Lung (tissue), 11 donors: ENCODE measurements at regions not wholly inside any gene's neighbourhood (a gene's known extent, or its start where the extent isn't known, plus 50 kb on each side); places are given as distances from the start of the nearest gene placed in this dataset.
"Not testable (repeated sequence)": the region's sequence is repeated elsewhere in the genome, so short reads cannot be mapped to it uniquely, and the experiment has no call there.

ENCODE experiments used
- ATAC-seq: fragments of 200-7000 bp; cut with Tn5 transposase; one replicate; pipeline ENCODE4 v1.9.1; 2020; ENCODE audit warnings: moderate number of reproducible peaks; ENCODE audit not compliant: insufficient read depth, low FRiP score
- DNase-seq, 3 donors: peaks; one replicate each; pipeline ENCODE4 v3.0.0-alpha.2; 2013 to 2017
- H3K27ac ChIP-seq, 2 donors: one replicate each; pipeline ENCODE4 v1.5.1; 2013; ENCODE audit warnings: mild to moderate bottlenecking in 2 of 2, moderate library complexity in 2 of 2, control low read depth in 1 of 2, inconsistent platforms in 1 of 2, low read depth in 1 of 2, low read length in 1 of 2
- H3K27me3 ChIP-seq, 3 donors: one replicate each; pipeline ENCODE4 v1.5.1; 2013; ENCODE audit warnings: low read length in 2 of 3; ENCODE audit not compliant: control insufficient read depth in 3 of 3, insufficient read depth in 3 of 3
- H3K36me3 ChIP-seq, 4 donors: one replicate each; pipeline ENCODE4 v1.5.1; 2013; ENCODE audit warnings: low read length in 4 of 4, mild to moderate bottlenecking in 1 of 4, moderate library complexity in 1 of 4; ENCODE audit not compliant: control insufficient read depth in 4 of 4, insufficient read depth in 4 of 4
- H3K4me1 ChIP-seq, 5 donors: one replicate each; pipeline ENCODE4 v1.5.1; 2013; ENCODE audit warnings: low read length in 5 of 5, mild to moderate bottlenecking in 2 of 5, moderate library complexity in 1 of 5; ENCODE audit not compliant: control insufficient read depth in 5 of 5, insufficient read depth in 5 of 5
- H3K4me3 ChIP-seq: one replicate; pipeline ENCODE4 v1.5.1; 2013; ENCODE audit warnings: mild to moderate bottlenecking, control low read depth, moderate library complexity
- H3K9ac ChIP-seq, 2 donors: one replicate each; pipeline ENCODE4 v1.5.1; 2013; ENCODE audit warnings: low read length in 2 of 2, control low read depth in 1 of 2; ENCODE audit not compliant: insufficient read depth in 1 of 2
- H3K9me3 ChIP-seq, 4 donors: one replicate each; pipeline ENCODE4 v1.5.1; 2013; ENCODE audit warnings: low read length in 3 of 4, mild to moderate bottlenecking in 1 of 4, moderate library complexity in 1 of 4; ENCODE audit not compliant: control insufficient read depth in 4 of 4, insufficient read depth in 3 of 4
- WGBS, 2 donors: extraction: QIAGEN DNeasy Blood & Tissue Kit; methylation state at CpG; one replicate each; pipeline ENCODE4 v1.1.7; 2013; 5-methylcytosine and 5-hydroxymethylcytosine counted together
- TF ChIP-seq, protein P1 (sequence below): IDR thresholded peaks from 2 replicates; pipeline ENCODE4 v1.5.1; 2012; ENCODE audit warnings: mild to moderate bottlenecking; ENCODE audit errors: control extremely low read depth, extremely low read depth
- donor health status: control.
- donor health status: control.
- donor health status: Bipolar disorder and iron deficiency.
- donor health status: healthy.
- donor health status: DM: yes; HTN: yes; CAD: no.

- Histone ChIP-seq H3K9ac (no peak overlapping the region), H3K9me3 (peaks cover 0 to 4% (median under 1%) of the 10 kb centered on the region in 4 donors), H3K4me1 (no peaks in the 10 kb centered on the region), H3K36me3 (no peaks in the 10 kb centered on the region), H3K27me3 (no peaks in the 10 kb centered on the region), H3K27ac (no peak overlapping the region), H3K4me3 (no peak overlapping the region)
- DNase-seq, result no peak
- TF ChIP-seq, protein P1, sequence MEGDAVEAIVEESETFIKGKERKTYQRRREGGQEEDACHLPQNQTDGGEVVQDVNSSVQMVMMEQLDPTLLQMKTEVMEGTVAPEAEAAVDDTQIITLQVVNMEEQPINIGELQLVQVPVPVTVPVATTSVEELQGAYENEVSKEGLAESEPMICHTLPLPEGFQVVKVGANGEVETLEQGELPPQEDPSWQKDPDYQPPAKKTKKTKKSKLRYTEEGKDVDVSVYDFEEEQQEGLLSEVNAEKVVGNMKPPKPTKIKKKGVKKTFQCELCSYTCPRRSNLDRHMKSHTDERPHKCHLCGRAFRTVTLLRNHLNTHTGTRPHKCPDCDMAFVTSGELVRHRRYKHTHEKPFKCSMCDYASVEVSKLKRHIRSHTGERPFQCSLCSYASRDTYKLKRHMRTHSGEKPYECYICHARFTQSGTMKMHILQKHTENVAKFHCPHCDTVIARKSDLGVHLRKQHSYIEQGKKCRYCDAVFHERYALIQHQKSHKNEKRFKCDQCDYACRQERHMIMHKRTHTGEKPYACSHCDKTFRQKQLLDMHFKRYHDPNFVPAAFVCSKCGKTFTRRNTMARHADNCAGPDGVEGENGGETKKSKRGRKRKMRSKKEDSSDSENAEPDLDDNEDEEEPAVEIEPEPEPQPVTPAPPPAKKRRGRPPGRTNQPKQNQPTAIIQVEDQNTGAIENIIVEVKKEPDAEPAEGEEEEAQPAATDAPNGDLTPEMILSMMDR, result no peak
- ATAC-seq, result no peak
- 55 to 84% methylated on average over 5 of the region's 5 CpGs for WGBS, 2 donors
These were observed 738.8 kb upstream of the SGO1 start for GRCh38 chr3:20924646-20925385.

DNA sequence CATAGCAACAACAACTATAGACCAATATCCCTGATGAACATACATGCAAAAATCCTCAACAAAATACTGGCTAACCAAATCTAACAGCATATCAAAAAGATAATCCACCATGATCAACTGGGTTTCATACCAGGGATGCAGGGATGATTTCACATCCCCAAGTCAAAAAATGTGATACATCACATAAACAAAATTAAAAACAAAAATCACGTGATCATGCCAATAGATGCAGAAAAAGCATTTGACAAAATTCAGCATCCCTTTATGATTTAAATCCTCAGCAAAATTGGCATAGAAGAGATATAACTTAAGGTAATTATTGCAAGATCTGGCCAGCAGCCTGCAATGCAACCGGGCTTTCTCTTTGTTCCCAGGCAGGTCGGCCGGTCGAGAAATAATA lies 735.1 kb upstream of the SGO1 start:
- not testable (repeated sequence) for H3K9me3 ChIP-seq, DNase-seq, ATAC-seq, H3K4me1 ChIP-seq, H3K27ac ChIP-seq, H3K27me3 ChIP-seq, H3K36me3 ChIP-seq, H3K9ac ChIP-seq, H3K4me3 ChIP-seq
- WGBS, 2 donors, result 93 to 94% methylated on average over 5 of the region's 5 CpGs

GRCh38 chr3:20916951-20917606 lies 731.1 kb upstream of the SGO1 start:
- Histone ChIP-seq H3K4me1 (no peaks in the 10 kb centered on the region), H3K4me3 (no peak overlapping the region), H3K27ac (no peak overlapping the region), H3K27me3 (no peaks in the 10 kb centered on the region), H3K9me3 (peaks cover 0 to 8% (median 3%) of the 10 kb centered on the region in 4 donors), H3K36me3 (no peaks in the 10 kb centered on the region), H3K9ac (no peak overlapping the region)
- ATAC-seq, result no peak
- TF ChIP-seq, protein P1, result no peak
- WGBS, 2 donors, result 74 to 76% methylated on average over 6 of the region's 6 CpGs
- DNase-seq, result no peak

DNA sequence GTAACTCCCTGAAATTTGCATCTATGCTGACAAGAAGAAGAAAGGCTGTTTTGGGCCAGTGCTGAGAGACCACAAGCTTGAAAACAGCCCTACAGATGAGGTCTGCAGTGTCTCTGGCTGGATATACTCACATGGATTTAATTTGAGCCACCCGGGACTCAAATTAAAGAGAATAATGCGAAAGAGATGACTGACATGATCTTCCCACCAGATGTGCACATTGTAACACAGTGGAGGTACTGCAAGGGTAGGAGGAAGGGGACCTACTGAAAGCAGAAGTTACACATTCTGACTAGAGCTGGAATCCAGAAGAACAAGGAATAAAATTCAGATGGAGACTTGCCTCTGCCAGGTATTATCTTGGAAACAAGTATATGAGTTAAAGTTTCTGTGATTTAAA lies 728.3 kb upstream of the SGO1 start:
- DNase-seq, result no peak
- Histone ChIP-seq H3K9me3 (peaks cover 0 to 8% (median 0%) of the 10 kb centered on the region in 4 donors), H3K27me3 (no peaks in the 10 kb centered on the region), H3K4me3 (no peak overlapping the region), H3K9ac (no peak overlapping the region), H3K27ac (no peak overlapping the region), H3K36me3 (no peaks in the 10 kb centered on the region), H3K4me1 (no peaks in the 10 kb centered on the region)
- TF ChIP-seq, protein P1, result no peak
- WGBS, 2 donors, result 83 to 93% methylated on average over 2 of the region's 2 CpGs
- no peak for ATAC-seq
